Neural cell (in vitro differentiated cells): ENCODE measurements at regions not wholly inside any gene's neighbourhood (a gene's known extent, or its start where the extent isn't known, plus 50 kb on each side); places are given as distances from the start of the nearest gene placed in this dataset.

Experiments used
- H2AFZ ChIP-seq: fragments of 200-600, 300-800 bp; sonication (generic), shearing (Covaris generic); 2 replicates; pipeline ENCODE4 v1.6.0; 2014; ENCODE audit warnings: low read depth, mild to moderate bottlenecking, antibody characterized with exemption, low read length, moderate library complexity
- H3F3A ChIP-seq: fragments of 200-600 bp; shearing (Covaris generic); 2 replicates; pipeline ENCODE4 v1.6.1; 2016; ENCODE audit warnings: mild to moderate bottlenecking, moderate library complexity, mixed read lengths, antibody characterized with exemption, low read length; ENCODE audit not compliant: insufficient read depth, poor library complexity, severe bottlenecking
- H3K27ac ChIP-seq: fragments of 200-600, 300-800 bp; sonication (generic), shearing (Covaris generic); 2 replicates; pipeline ENCODE4 v1.5.1; 2014; ENCODE audit warnings: mild to moderate bottlenecking, low read length, moderate library complexity
- H3K27me3 ChIP-seq: fragments of 300-800, 200-600 bp; sonication (generic), shearing (Covaris generic); 2 replicates; pipeline ENCODE4 v1.6.0; 2014; ENCODE audit warnings: mild to moderate bottlenecking, low read depth, low read length, moderate library complexity; ENCODE audit not compliant: insufficient read depth
- H3K36me3 ChIP-seq: fragments of 300-800, 200-600 bp; sonication (generic), shearing (Covaris generic); 2 replicates; pipeline ENCODE4 v1.5.1; 2014; ENCODE audit warnings: mild to moderate bottlenecking, antibody characterized with exemption, low read length, moderate library complexity; ENCODE audit not compliant: insufficient read depth
- H3K4me2 ChIP-seq: fragments of 300-800, 200-600 bp; sonication (generic), shearing (Covaris generic); 2 replicates; pipeline ENCODE4 v1.6.0; 2014; ENCODE audit warnings: mild to moderate bottlenecking, low read length
- H3K4me3 ChIP-seq: fragments of 300-800, 200-600 bp; sonication (generic), shearing (Covaris generic); 2 replicates; pipeline ENCODE4 v1.5.1; 2014; ENCODE audit warnings: mild to moderate bottlenecking, low read length, moderate library complexity
- H3K79me2 ChIP-seq: fragments of 200-600 bp; shearing (Covaris generic); replicated peaks from 2 replicates; pipeline ENCODE4 v1.6.0; 2014; ENCODE audit warnings: mild to moderate bottlenecking, low read length, moderate library complexity; ENCODE audit not compliant: insufficient read depth
- H3K9ac ChIP-seq: fragments of 300-800, 200-600 bp; sonication (generic), shearing (Covaris generic); 2 replicates; pipeline ENCODE4 v1.6.1; 2016; ENCODE audit warnings: mild to moderate bottlenecking, low read length, mixed read lengths
- H3K9me2 ChIP-seq: fragments of 200-600 bp; shearing (Covaris generic); 2 replicates; pipeline ENCODE4 v1.6.1; 2016; ENCODE audit warnings: mild to moderate bottlenecking, low read length, mixed read lengths; ENCODE audit not compliant: insufficient read depth
- H3K9me3 ChIP-seq: fragments of 200-600, 300-800 bp; sonication (generic), shearing (Covaris generic); 2 replicates; pipeline ENCODE4 v1.6.1; 2016; ENCODE audit warnings: mild to moderate bottlenecking, mixed run types, low read length, moderate library complexity, mixed read lengths
- H4K20me1 ChIP-seq: fragments of 200-600 bp; shearing (Covaris generic); 2 replicates; pipeline ENCODE4 v1.6.1; 2016; ENCODE audit warnings: mild to moderate bottlenecking, mixed run types; ENCODE audit not compliant: insufficient read depth
- CTCF ChIP-seq: fragments of 450-650 bp; IDR thresholded peaks from 2 replicates; pipeline ENCODE4 v1.5.1; 2014; ENCODE audit warnings: antibody characterized with exemption, mild to moderate bottlenecking, moderate library complexity; ENCODE audit not compliant: poor library complexity, severe bottlenecking
- EP300 ChIP-seq: fragments of 450-650 bp; conservative IDR thresholded peaks from 2 replicates; pipeline ENCODE4 v1.6.1; 2014; ENCODE audit warnings: antibody characterized with exemption, mild to moderate bottlenecking, moderate library complexity; ENCODE audit not compliant: poor library complexity, severe bottlenecking
- EZH2 ChIP-seq: fragments of 200-600, 300-800 bp; shearing (Covaris generic), sonication (generic); IDR thresholded peaks from 2 replicates; pipeline ENCODE4 v1.6.1; 2014; ENCODE audit warnings: antibody characterized with exemption, low read length, borderline replicate concordance, mild to moderate bottlenecking; ENCODE audit not compliant: insufficient read depth, poor library complexity, severe bottlenecking
- MXI1 ChIP-seq: fragments of 450-650 bp; conservative IDR thresholded peaks from 2 replicates; pipeline ENCODE4 v1.6.1; 2014; ENCODE audit warnings: antibody characterized with exemption, mild to moderate bottlenecking; ENCODE audit not compliant: poor library complexity, severe bottlenecking
- POLR2AphosphoS5 ChIP-seq: IDR thresholded peaks from 2 replicates; pipeline ENCODE4 v1.6.1; 2012
- RAD21 ChIP-seq: fragments of 450-650 bp; conservative IDR thresholded peaks from 2 replicates; pipeline ENCODE4 v1.6.1; 2014; ENCODE audit warnings: antibody characterized with exemption, mild to moderate bottlenecking, moderate library complexity
- SMC3 ChIP-seq: fragments of 450-650 bp; conservative IDR thresholded peaks from 2 replicates; pipeline ENCODE4 v1.6.1; 2014; ENCODE audit warnings: antibody characterized with exemption, mild to moderate bottlenecking, moderate library complexity; ENCODE audit not compliant: poor library complexity
- TAF1 ChIP-seq: IDR thresholded peaks from 2 replicates; pipeline ENCODE4 v1.6.1; 2012; ENCODE audit warnings: low read depth
- TF ChIP-seq, protein P1 (sequence below): IDR thresholded peaks from 2 replicates; pipeline ENCODE4 v1.6.1; 2012; ENCODE audit warnings: borderline replicate concordance

DNA sequence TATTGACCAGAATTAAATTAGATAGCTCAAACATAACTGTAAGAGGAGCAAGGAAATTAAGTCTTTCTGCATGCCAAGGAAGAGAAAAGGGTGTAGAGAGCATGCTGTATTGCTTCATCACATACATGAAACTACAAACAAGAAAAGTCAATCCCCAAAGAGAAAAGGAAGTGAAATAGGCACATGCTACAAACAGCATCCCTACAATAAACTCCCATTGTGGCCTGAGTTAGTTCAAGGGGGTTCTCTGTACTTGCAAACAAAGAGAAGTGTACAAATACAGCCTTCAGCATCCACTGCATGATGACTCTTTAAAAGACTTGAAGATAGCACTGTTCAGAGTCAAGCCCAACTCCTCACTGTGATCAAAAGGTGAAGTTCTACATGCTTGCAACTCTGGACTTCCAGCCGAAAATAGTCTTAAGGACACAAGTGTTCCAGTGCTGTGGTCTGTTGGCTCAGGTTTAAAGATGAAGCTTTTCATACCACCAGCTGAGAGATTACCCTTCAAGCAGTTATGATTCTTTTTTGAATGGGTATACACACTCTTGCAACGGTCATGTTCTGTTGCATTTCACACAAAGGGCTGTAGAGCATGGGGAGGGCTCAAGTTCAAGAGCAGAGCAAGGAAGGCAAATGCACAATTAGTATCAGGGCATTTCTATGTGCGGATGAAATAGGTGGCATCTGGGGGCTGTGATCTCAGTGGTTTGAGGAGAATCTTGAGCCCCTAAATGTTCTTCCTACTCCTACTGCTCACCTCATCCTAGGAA, 534.5 kb downstream of the EBF1 start:
- no peak overlapping the region for H2AFZ ChIP-seq
- no peak overlapping the region for H3K4me2 ChIP-seq
- no peaks in the 10 kb centered on the region for H4K20me1 ChIP-seq
- H3K27ac ChIP-seq: peak overlapping the region; percentile 72
- H3K36me3 ChIP-seq: no peaks in the 10 kb centered on the region
- H3K4me3 ChIP-seq: no peak overlapping the region
- H3K27me3 ChIP-seq: no peaks in the 10 kb centered on the region
- H3K9ac ChIP-seq: no peak overlapping the region
- no peaks in the 10 kb centered on the region for H3K9me3 ChIP-seq
- peaks cover 5% of the 10 kb centered on the region for H3F3A ChIP-seq
- no peaks in the 10 kb centered on the region for H3K79me2 ChIP-seq
- TF ChIP-seq TAF1 (no peak), POLR2AphosphoS5 (no peak), EZH2 (no peak), MXI1 (no peak), SMC3 (no peak), CTCF (no peak), EP300 (no peak), RAD21 (no peak)
- TF ChIP-seq, protein P1, sequence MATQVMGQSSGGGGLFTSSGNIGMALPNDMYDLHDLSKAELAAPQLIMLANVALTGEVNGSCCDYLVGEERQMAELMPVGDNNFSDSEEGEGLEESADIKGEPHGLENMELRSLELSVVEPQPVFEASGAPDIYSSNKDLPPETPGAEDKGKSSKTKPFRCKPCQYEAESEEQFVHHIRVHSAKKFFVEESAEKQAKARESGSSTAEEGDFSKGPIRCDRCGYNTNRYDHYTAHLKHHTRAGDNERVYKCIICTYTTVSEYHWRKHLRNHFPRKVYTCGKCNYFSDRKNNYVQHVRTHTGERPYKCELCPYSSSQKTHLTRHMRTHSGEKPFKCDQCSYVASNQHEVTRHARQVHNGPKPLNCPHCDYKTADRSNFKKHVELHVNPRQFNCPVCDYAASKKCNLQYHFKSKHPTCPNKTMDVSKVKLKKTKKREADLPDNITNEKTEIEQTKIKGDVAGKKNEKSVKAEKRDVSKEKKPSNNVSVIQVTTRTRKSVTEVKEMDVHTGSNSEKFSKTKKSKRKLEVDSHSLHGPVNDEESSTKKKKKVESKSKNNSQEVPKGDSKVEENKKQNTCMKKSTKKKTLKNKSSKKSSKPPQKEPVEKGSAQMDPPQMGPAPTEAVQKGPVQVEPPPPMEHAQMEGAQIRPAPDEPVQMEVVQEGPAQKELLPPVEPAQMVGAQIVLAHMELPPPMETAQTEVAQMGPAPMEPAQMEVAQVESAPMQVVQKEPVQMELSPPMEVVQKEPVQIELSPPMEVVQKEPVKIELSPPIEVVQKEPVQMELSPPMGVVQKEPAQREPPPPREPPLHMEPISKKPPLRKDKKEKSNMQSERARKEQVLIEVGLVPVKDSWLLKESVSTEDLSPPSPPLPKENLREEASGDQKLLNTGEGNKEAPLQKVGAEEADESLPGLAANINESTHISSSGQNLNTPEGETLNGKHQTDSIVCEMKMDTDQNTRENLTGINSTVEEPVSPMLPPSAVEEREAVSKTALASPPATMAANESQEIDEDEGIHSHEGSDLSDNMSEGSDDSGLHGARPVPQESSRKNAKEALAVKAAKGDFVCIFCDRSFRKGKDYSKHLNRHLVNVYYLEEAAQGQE: no peak
- H3K9me2 ChIP-seq: no peaks in the 10 kb centered on the region

GRCh38 chr5:158563760-158564390, 535.8 kb downstream of the EBF1 start:
- peak overlapping the region; percentile 9 for H3K9ac ChIP-seq

More at GRCh38 chr5:158563760-158564390, 535.8 kb downstream of the EBF1 start:
- TF ChIP-seq RAD21 (peak; percentile 13), EP300 (peak; percentile 58), POLR2AphosphoS5 (no peak)
- Histone ChIP-seq H3K79me2 (no peaks in the 10 kb centered on the region), H3F3A (no peaks in the 10 kb centered on the region), H3K36me3 (no peaks in the 10 kb centered on the region), H2AFZ (peak overlapping the region; percentile 5), H3K4me3 (no peak overlapping the region), H3K9me2 (no peaks in the 10 kb centered on the region), H3K27ac (peak overlapping the region; percentile 72), H3K4me2 (no peak overlapping the region), H4K20me1 (no peaks in the 10 kb centered on the region), H3K27me3 (no peaks in the 10 kb centered on the region), H3K9me3 (no peaks in the 10 kb centered on the region)
